AG09309 (cell line): ENCODE measurements at regions not wholly inside any gene's neighbourhood (a gene's known extent, or its start where the extent isn't known, plus 50 kb on each side); places are given as distances from the start of the nearest gene placed in this dataset.

ENCODE experiments used
- DNase-seq: peaks from one replicate; pipeline ENCODE4 v3.0.0-alpha.2; 2010; ENCODE audit warnings: low read depth
- H3K4me3 ChIP-seq: 2 replicates; pipeline ENCODE4 v1.5.1; 2011; ENCODE audit warnings: mild to moderate bottlenecking, low read depth, low read length, moderate library complexity; ENCODE audit not compliant: control insufficient read depth
- CTCF ChIP-seq: IDR thresholded peaks from 2 replicates; pipeline ENCODE4 v1.5.1; 2011; ENCODE audit warnings: mild to moderate bottlenecking, low read depth, low read length, inconsistent platforms; ENCODE audit not compliant: insufficient read depth, control insufficient read depth; ENCODE audit errors: missing control alignments

- no peak for DNase-seq
- TF ChIP-seq CTCF: no peak
Measured at GRCh38 chr1:217079584-217079983, 356.4 kb upstream of the ESRRG start.

GRCh38 chr1:217078959-217079358 is 355.7 kb upstream of the ESRRG start:
- H3K4me3 ChIP-seq: no peak overlapping the region
- no peak for DNase-seq
- TF ChIP-seq CTCF: no peak

More at GRCh38 chr1:217079584-217079983, 356.4 kb upstream of the ESRRG start:
- H3K4me3 ChIP-seq: no peak overlapping the region

- H3K4me3 ChIP-seq: no peak overlapping the region
- no peak for TF ChIP-seq CTCF
- no peak for DNase-seq
Measured at GRCh38 chr1:217078078-217078690, 355.0 kb upstream of the ESRRG start.

GRCh38 chr1:217077426-217077825 is 354.2 kb upstream of the ESRRG start:
- TF ChIP-seq CTCF: no peak
- DNase-seq: no peak
- H3K4me3 ChIP-seq: no peak overlapping the region

GRCh38 chr1:217076902-217077301 is 353.7 kb upstream of the ESRRG start:
- no peak overlapping the region for H3K4me3 ChIP-seq
- no peak for TF ChIP-seq CTCF
- no peak for DNase-seq

- TF ChIP-seq CTCF: no peak
- no peak for DNase-seq
- no peak overlapping the region for H3K4me3 ChIP-seq
Measured at GRCh38 chr1:217072926-217073325, 349.7 kb upstream of the ESRRG start.

- DNase-seq: no peak
- no peak overlapping the region for H3K4me3 ChIP-seq
- no peak for TF ChIP-seq CTCF
Measured at GRCh38 chr1:217067642-217068041, 344.4 kb upstream of the ESRRG start.
